Erythroblast (primary cell): ENCODE measurements at regions not wholly inside any gene's neighbourhood (a gene's known extent, or its start where the extent isn't known, plus 50 kb on each side); places are given as distances from the start of the nearest gene placed in this dataset.
"Not testable (repeated sequence)": the region's sequence is repeated elsewhere in the genome, so short reads cannot be mapped to it uniquely, and the experiment has no call there.

ENCODE experiments used
- DNase-seq, 2 experiments: peaks; one replicate each; lab custom pipeline; 2025; lab: John Stamatoyannopoulos, UW
- GATA1 ChIP-seq: IDR thresholded peaks from 2 replicates; pipeline ENCODE4 v1.6.1; 2011; ENCODE audit warnings: low read depth, mild to moderate bottlenecking, control low read depth, low read length, moderate library complexity
- POLR2A ChIP-seq: IDR thresholded peaks from 2 replicates; pipeline ENCODE4 v1.6.1; 2011; ENCODE audit warnings: mild to moderate bottlenecking, low read length

DNA sequence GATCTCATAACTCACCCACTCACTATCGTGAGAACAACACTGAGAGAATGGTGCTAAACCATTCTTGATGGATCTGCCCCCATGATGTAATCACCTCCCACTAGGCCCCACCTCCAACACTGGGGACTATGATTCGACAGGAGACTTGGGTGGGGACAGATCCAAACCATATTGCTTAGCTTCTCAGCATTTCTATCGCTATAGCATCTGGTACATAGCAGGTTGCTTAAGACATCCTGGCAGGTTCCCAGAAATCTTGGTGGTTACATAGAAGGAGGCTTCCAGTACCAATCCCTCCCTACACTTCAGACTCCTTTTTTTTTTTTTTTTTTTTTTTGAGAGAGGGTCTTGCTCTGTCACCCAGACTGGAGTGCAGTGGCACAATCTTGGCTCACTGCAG, 487.8 kb downstream of the EDEM1 start:
- TF ChIP-seq POLR2A (no peak), GATA1 (no peak)
- DNase-seq, result no peak

DNA sequence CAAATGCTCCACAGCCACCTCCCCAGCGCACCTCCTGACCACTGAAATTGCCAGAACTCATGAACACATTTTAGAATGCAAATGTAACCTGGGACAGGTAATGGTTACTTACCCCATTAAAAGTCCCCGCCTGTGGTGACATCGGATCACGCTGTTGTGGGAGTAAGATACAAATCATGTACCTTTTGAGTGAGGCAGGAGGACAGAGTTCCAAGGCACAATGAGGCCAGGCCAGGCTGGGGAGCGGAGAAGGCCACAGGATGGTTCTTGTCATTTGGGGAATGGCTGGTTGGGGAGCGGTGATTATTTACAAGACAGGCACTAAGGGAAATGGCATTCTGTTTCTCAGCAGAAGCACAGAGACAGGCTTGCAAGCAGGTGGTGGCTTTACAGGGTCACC, 490.0 kb downstream of the EDEM1 start:
- no peak for DNase-seq
- TF ChIP-seq POLR2A (no peak), GATA1 (no peak)

DNA sequence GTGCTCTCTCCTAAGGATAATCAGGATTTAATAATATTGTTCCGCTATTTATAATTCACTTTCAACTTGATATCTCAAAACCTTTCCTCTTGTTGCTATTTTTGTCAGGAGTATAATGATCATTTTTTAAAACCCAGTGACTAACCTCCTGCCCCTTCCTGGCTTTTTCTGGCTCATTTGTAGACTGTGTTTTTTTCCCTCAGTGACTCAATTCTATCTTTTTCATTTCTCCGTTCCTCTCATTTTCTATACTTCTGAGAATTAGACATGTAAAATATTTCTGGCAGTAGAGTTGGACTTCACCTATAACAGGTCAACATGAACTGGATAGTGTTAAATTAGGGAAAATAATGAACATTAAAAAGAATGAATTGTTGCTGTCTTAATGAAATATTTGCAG, 490.7 kb downstream of the EDEM1 start:
- DNase-seq, result no peak
- TF ChIP-seq POLR2A (no peak), GATA1 (no peak)

DNA sequence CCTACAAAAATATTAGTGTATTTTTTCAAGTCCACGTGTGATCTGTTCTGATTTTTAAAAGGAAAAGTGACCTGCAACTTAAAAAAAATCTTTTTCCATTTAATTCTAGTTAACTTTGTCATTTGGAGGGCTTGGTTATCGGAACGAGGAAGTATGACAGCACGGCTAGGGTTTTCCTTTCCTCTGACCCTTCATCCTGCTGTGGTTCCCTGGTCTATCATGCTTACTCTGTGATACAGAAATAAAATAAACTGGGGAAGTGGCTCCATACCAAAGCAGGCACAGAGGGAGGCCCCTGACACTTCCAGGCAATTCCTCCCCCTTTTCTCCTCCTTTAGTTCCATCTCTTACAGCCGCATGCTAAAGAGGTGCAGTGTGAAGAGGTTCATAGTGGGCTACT, 491.3 kb downstream of the EDEM1 start:
- DNase-seq, result no peak
- TF ChIP-seq GATA1, result no peak
- no peak for TF ChIP-seq POLR2A

DNA sequence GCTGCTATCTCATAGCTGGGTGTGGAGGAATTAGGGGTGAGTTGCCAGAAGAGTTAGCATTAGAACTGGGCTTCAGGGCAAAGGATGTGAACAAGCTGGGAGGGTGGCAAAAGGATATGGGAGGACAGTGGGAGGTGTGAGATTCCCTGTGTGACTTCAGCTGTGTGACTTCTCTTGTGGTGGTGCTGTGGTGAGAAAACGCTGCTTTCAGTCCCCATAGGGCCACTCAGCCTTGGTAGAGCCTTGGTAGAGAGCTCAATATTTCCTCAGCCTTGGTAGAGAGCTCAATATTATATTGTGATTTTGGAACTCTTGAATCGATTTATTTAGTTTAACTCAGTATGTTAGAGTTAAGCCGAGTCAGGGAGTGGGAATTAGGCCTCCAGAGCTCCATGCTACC, 499.7 kb downstream of the EDEM1 start:
- TF ChIP-seq POLR2A (no peak), GATA1 (no peak)
- no peak for DNase-seq

DNA sequence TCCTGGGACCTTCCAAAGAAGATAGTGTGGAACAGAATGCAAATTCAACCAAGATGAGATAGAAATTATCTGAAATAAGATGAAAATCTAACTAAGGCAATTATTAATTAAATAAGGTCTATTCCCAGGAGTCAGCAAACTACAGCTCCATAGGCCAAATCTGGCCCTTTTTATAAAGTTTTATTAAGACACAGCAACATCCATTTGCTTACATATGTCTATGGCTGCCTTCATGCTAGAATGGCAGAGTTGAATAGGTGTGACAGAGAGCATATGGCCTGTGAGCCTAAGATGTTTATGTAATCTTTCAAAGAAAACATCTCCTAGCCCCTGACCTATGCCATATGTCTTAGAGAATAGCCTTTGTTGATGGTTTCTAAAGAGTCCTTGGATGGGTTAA, 503.0 kb downstream of the EDEM1 start:
- no peak for DNase-seq
- no peak for TF ChIP-seq GATA1

DNA sequence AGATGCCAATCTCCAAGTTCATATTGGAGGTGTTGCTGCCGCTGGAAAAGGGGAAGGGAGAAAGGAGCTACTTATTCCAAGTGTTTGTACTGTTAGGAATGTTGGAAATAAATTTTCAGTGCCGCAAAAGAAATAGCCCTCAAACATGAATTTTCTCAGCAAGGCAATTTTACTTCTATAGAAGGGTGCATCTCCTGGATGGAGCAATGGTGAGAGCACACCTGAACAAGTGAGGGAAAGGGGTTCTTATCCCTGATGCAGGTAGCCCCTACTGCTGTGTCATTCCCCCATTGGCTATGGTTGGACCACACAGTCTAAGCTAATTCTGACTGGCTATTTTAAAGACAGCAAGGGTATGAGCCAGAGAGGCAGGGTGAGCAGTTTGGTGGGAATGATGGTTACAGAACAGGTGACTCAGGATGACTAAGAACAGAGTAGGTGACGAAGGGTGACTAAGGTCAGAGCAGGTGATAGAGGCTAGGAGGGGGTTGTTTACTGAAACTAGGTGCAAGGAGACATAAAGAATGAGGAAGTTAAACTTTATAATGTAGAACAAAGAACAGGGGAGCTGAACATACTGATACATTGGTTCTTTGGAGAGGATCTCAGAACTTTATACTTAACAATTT, 503.5 kb downstream of the EDEM1 start:
- TF ChIP-seq GATA1, result no peak
- TF ChIP-seq POLR2A, result no peak

DNA sequence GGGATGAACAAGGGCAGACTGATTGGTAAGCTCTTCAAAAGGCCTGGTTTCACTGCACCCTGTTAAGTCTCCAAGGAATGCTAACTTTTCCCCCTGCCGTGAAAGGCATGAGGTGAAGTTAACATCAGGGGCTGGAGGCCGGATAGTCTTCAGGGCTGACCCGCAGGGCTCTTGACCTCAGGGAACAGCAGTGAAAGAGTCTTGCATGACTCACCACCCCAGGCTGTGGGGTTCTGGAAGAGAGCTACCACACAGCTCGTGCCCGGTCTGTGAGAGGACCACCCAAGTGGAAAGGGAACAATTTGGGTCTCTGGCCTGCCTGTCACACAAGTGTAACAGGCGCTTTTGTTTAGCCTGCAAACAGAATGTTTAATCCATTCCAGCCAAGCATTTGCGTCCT, 504.9 kb downstream of the EDEM1 start:
- no peak for TF ChIP-seq POLR2A
- TF ChIP-seq GATA1, result no peak
- DNase-seq, result no peak

More for the DNA sequence above, 503.5 kb downstream of the EDEM1 start:
- no peak for DNase-seq

DNA sequence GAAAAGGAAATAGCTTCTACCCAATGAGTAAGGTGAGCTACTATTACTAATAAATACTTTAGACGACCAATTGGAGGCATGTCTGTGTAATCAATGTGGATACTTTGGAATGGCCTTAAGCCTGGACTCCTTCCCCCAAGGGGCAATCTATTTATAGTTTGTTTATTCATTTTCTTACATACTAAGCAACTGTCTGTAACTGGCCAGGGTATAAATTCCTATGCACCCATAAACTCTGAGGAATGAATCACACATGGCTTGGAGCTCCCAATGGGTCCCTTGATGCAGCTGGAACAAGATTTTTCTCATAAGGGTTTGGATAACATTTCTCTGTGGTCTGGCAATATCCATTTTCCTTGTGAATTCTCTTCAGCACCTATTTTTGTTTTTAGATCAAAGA, 506.8 kb downstream of the EDEM1 start:
- DNase-seq, result no peak
- TF ChIP-seq POLR2A (no peak), GATA1 (no peak)

DNA sequence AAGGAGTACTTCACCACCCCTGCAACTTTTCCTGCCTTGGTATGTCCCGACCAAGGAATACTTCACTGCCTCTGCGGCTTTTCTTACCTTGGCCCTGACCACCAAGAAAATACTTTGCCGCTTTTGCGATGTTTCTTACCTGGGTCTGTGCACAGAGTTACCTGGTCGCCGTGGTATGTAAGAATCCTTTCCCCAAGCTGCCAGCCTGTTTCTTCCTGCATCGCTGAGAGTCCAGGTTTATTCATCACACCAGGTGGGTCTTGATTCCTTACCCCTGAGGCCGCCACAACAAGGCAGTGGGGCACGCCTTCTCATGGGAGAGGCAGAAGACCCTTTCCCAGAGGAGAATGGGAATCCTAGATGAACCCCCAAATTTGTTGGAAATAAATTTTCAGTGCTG, 511.3 kb downstream of the EDEM1 start:
- DNase-seq, result no peak

DNA sequence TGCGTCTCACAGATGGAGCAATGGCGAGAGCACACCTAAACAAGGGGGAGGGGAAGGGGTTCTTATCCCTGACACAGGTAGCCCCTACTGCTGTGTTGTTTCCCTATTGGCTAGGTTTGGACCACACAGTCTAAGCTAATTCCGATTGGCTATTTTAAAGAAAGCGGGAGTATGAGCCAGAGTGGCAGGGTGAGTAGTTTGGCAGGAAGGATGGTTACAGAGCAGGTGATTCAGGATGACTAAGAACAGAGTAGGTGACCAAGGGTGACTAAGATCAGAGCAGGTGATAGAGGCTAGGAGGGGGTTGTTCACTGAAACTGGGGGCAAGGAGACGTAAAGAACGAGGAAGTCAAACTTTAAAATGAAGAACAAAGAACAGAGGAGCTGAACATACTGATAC, 511.8 kb downstream of the EDEM1 start:
- no peak for DNase-seq
- TF ChIP-seq GATA1 (no peak), POLR2A (no peak)

More for the DNA sequence above, 511.3 kb downstream of the EDEM1 start:
- TF ChIP-seq POLR2A (no peak), GATA1 (no peak)

DNA sequence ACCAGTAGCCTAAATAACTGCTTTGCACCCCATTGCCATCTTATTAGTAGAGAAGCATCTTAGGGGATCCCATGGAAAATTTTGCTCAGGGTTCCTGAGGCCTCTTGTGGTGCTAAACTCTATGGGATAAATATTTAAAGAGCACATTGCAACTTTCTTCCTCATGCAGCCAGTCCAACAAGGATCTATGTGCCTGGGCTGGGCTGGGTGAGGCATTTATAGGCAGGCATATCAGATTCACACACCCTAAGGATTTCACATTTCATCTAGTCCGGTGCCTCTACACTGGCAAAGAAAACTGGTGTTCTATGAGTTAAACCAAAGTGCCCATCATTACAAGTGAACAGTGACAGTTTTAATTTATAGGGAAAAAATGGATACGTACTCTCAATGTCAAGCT, 512.3 kb downstream of the EDEM1 start:
- TF ChIP-seq POLR2A (no peak), GATA1 (no peak)
- DNase-seq, result no peak

DNA sequence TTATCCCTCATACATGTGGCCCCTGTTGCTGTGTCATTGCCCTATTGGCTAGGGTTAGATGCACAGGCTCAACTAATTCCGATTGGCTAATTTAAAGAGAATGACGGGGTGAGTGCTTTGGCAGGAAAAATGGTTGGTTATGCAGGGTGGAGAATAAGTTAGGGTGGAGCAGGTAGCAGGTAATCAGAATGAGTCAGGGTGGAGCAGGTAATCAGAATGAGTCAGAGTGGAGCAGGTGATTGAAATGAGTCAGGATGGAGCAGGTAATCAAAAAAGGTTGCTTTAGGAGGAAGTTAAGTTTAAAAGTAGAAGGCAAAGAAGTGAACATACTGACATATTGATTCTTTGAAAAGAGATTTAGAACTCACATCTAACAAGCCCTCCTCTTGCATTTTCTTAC, 513.5 kb downstream of the EDEM1 start:
- not testable (repeated sequence) for DNase-seq

DNA sequence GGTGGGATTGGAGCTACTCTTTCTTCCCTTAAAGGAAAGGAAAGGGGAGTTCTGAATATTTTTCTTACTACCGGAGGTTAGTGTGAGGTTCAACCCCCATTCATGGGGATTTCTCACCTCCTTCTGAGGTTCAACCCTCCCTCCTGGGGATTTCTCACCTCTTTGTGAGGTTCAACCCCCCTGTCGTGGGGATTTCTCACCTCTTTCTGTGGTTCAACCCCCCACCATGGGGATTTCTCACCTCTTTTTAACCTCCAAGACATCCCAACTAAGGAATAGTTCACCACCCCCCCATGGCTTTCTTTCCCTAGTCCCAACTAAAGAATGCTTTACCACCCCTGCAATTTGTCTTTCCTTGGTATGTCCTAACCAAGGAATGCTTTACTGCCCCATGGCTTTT, 520.3 kb downstream of the EDEM1 start:
- DNase-seq, result no peak

DNA sequence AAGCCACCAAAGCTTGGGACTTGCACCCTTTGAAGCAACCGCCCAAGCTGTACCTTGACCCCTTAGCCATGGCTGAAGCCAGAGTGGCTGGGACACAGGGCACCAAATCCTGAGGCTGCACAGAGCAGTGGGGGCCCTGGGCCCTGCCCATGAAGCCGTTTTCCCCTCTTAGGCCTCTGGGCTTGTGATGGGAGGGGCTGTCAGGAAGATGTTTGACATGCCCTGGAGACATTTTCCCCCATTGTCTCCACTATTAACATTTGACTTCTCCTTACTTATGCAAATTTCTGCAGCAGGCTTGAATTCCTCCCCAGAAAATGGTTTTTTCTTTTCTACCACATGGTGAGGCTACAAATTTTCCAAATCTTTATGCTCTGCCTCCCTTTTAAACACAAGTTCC, 522.2 kb downstream of the EDEM1 start:
- TF ChIP-seq GATA1, result no peak
- TF ChIP-seq POLR2A, result no peak
- no peak for DNase-seq

More for the DNA sequence above, 520.3 kb downstream of the EDEM1 start:
- TF ChIP-seq POLR2A (no peak), GATA1 (no peak)

DNA sequence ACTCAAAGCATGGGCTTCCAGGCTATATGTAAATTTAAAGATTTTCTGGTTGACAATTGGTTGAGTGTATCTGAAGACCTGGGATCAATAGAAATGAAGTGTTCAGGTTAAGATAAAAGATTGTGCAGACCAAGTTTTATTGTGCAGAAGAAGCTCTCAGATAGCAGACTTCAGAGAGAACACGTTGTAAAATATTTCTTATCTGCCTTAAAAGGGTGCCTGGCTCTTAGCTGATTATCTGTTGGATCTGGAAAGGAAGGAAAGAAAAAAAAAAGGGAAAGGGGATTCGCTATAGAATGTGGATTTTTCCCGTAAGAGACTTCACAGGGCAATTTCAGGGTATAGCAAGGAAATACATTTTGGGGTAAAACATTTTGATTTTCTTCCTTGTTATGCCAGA, 523.2 kb downstream of the EDEM1 start:
- TF ChIP-seq GATA1, result no peak
- no peak for TF ChIP-seq POLR2A
- DNase-seq, result peak in 1 of 2 experiments; percentile 52

DNA sequence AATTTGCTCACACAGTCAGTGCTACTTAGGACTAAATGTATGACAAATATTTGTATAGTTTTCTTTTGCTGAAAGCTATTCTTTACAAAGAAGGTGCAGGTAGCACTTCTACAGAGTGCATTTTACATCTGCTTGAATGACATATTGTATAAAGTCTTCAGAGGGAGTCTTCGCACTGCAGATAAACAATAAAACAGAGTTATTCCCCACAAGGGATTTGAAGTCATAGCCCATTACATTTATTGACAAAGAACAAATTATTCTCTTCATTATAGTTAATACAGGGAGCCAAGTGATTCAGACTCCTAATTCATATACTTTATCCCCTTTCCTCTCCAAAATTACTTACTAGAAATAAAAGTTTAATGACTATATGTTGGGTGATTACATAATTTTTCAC, 529.7 kb downstream of the EDEM1 start:
- TF ChIP-seq GATA1, result no peak
- TF ChIP-seq POLR2A, result no peak
- DNase-seq, result no peak

DNA sequence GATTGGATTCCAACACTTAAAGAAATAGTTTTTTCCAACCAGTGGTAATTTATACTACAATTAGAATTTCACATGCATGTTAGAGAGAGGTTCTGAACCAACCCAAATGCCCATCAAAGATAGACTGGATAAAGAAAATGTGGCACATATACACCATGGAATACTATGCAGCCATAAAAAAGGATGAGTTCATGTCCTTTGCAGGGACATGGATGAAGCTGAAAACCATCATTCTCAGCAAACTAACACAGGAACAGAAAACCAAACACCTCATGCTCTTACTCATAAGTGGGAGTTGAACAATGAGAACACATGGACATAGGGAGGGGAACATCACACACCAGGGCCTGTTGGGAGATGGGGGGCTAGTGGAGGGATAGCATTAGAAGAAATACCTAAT, 532.2 kb downstream of the EDEM1 start:
- not testable (repeated sequence) for DNase-seq
